ENCODE measurements at regions not wholly inside any gene's neighbourhood (a gene's known extent, or its start where the extent isn't known, plus 50 kb on each side); places are given as distances from the start of the nearest gene placed in this dataset.

GRCh38 chrX:128436397-128437103 is 384.3 kb upstream of the ACTRT1 start:
- Histone ChIP-seq H2BK120ac (ENCODE audit: insufficient read depth, low read length, poor library complexity) (no peak overlapping the region), H2AK5ac (ENCODE audit: low read length) (no peak overlapping the region), H3K9ac (ENCODE audit: low read length) (no peak overlapping the region), H3K36me3 (ENCODE audit: control insufficient read depth in 1 of 2, insufficient read depth in 2 of 2, low read length in 2 of 2) (no peaks in the 10 kb centered on the region), H3K9me3 (ENCODE audit: insufficient read depth, low read depth, low read length) (no peaks in the 10 kb centered on the region), H2BK5ac (ENCODE audit: low read depth, low read length, poor library complexity) (no peak overlapping the region), H2BK12ac (ENCODE audit: low read length) (no peak overlapping the region), H3K4me2 (ENCODE audit: low read length) (no peak overlapping the region), H3K27ac (ENCODE audit: low read depth, low read length) (no peak overlapping the region), H3K79me1 (ENCODE audit: low read length) (no peaks in the 10 kb centered on the region), H3K18ac (ENCODE audit: low read length) (no peak overlapping the region), H2AFZ (ENCODE audit: insufficient read depth, low read length, poor library complexity) (no peak overlapping the region), H3K14ac (ENCODE audit: low read length) (no peak overlapping the region), H3K23ac (ENCODE audit: low read length) (no peak overlapping the region), H3K4me1 (ENCODE audit: control insufficient read depth in 1 of 2, insufficient read depth in 2 of 2, low read length in 2 of 2) (no peaks in the 10 kb centered on the region), H3K27me3 (ENCODE audit: insufficient read depth, low read length) (no peaks in the 10 kb centered on the region), H3K4ac (ENCODE audit: low read depth, low read length) (no peak overlapping the region), H4K8ac (ENCODE audit: low read depth, low read length) (no peak overlapping the region), H4K12ac (ENCODE audit: low read depth, low read length) (no peak overlapping the region), H4K91ac (ENCODE audit: low read depth, low read length) (no peak overlapping the region), H3K4me3 (ENCODE audit: low read depth, low read length) (no peak overlapping the region), H3K79me2 (ENCODE audit: control insufficient read depth, insufficient read depth, low read length, poor library complexity) (no peaks in the 10 kb centered on the region)
- no peak for DNase-seq
- no CpG with 5 or more reads among the region's 4 CpGs for WGBS (ENCODE audit: extremely low coverage, insufficient coverage, insufficient read length)

- Histone ChIP-seq H2BK120ac (ENCODE audit: insufficient read depth, low read length, poor library complexity) (no peak overlapping the region), H4K8ac (ENCODE audit: low read depth, low read length) (no peak overlapping the region), H3K79me1 (ENCODE audit: low read length) (no peaks in the 10 kb centered on the region), H4K12ac (ENCODE audit: low read depth, low read length) (no peak overlapping the region), H2BK5ac (ENCODE audit: low read depth, low read length, poor library complexity) (no peak overlapping the region), H3K4me2 (ENCODE audit: low read length) (no peak overlapping the region), H3K9ac (ENCODE audit: low read length) (no peak overlapping the region), H3K18ac (ENCODE audit: low read length) (no peak overlapping the region), H3K27me3 (ENCODE audit: insufficient read depth, low read length) (no peaks in the 10 kb centered on the region), H3K4me1 (ENCODE audit: control insufficient read depth in 1 of 2, insufficient read depth in 2 of 2, low read length in 2 of 2) (no peaks in the 10 kb centered on the region), H3K14ac (ENCODE audit: low read length) (no peak overlapping the region), H3K27ac (ENCODE audit: low read depth, low read length) (no peak overlapping the region), H3K36me3 (ENCODE audit: control insufficient read depth in 1 of 2, insufficient read depth in 2 of 2, low read length in 2 of 2) (no peaks in the 10 kb centered on the region), H3K79me2 (ENCODE audit: control insufficient read depth, insufficient read depth, low read length, poor library complexity) (no peaks in the 10 kb centered on the region), H3K9me3 (ENCODE audit: insufficient read depth, low read depth, low read length) (no peaks in the 10 kb centered on the region), H2AK5ac (ENCODE audit: low read length) (no peak overlapping the region), H4K91ac (ENCODE audit: low read depth, low read length) (no peak overlapping the region), H3K4me3 (ENCODE audit: low read depth, low read length) (no peak overlapping the region), H2BK12ac (ENCODE audit: low read length) (no peak overlapping the region), H3K4ac (ENCODE audit: low read depth, low read length) (no peak overlapping the region), H2AFZ (ENCODE audit: insufficient read depth, low read length, poor library complexity) (no peak overlapping the region), H3K23ac (ENCODE audit: low read length) (no peak overlapping the region)
- no peak for DNase-seq
These were observed 373.3 kb upstream of the ACTRT1 start for GRCh38 chrX:128425546-128425945.

- Histone ChIP-seq H3K23ac (ENCODE audit: low read length) (no peak overlapping the region), H3K18ac (ENCODE audit: low read length) (no peak overlapping the region)
- no CpG with 5 or more reads among the region's 3 CpGs for WGBS (ENCODE audit: extremely low coverage, insufficient coverage, insufficient read length)
These were observed 356.6 kb upstream of the ACTRT1 start for GRCh38 chrX:128408842-128409241.

GRCh38 chrX:128396601-128397000 is 344.4 kb upstream of the ACTRT1 start:
- H3K27me3 ChIP-seq (ENCODE audit: insufficient read depth, low read length), result no peaks in the 10 kb centered on the region
- no peak overlapping the region for H2BK12ac ChIP-seq (ENCODE audit: low read length)
- no peak overlapping the region for H3K14ac ChIP-seq (ENCODE audit: low read length)
- no peak overlapping the region for H2AFZ ChIP-seq (ENCODE audit: insufficient read depth, low read length, poor library complexity)
- no peak overlapping the region for H2BK120ac ChIP-seq (ENCODE audit: insufficient read depth, low read length, poor library complexity)
- H3K4me1 ChIP-seq (ENCODE audit: control insufficient read depth in 1 of 2, insufficient read depth in 2 of 2, low read length in 2 of 2), result no peaks in the 10 kb centered on the region
- no peak for DNase-seq
- H4K12ac ChIP-seq (ENCODE audit: low read depth, low read length), result no peak overlapping the region
- H4K91ac ChIP-seq (ENCODE audit: low read depth, low read length), result no peak overlapping the region
- H3K18ac ChIP-seq (ENCODE audit: low read length), result no peak overlapping the region
- WGBS (ENCODE audit: extremely low coverage, insufficient coverage, insufficient read length), result no CpG with 5 or more reads among the region's 3 CpGs
- no peak overlapping the region for H3K27ac ChIP-seq (ENCODE audit: low read depth, low read length)
- H3K9ac ChIP-seq (ENCODE audit: low read length), result no peak overlapping the region
- H2BK5ac ChIP-seq (ENCODE audit: low read depth, low read length, poor library complexity), result no peak overlapping the region
- H3K4me2 ChIP-seq (ENCODE audit: low read length), result no peak overlapping the region
- H3K4ac ChIP-seq (ENCODE audit: low read depth, low read length), result no peak overlapping the region
- no peaks in the 10 kb centered on the region for H3K9me3 ChIP-seq (ENCODE audit: insufficient read depth, low read depth, low read length)
- H3K79me2 ChIP-seq (ENCODE audit: control insufficient read depth, insufficient read depth, low read length, poor library complexity), result no peaks in the 10 kb centered on the region
- H3K79me1 ChIP-seq (ENCODE audit: low read length), result no peaks in the 10 kb centered on the region
- H3K23ac ChIP-seq (ENCODE audit: low read length), result no peak overlapping the region
- H2AK5ac ChIP-seq (ENCODE audit: low read length), result no peak overlapping the region
- H3K36me3 ChIP-seq (ENCODE audit: control insufficient read depth in 1 of 2, insufficient read depth in 2 of 2, low read length in 2 of 2), result no peaks in the 10 kb centered on the region
- H3K4me3 ChIP-seq (ENCODE audit: low read depth, low read length), result no peak overlapping the region
- H4K8ac ChIP-seq (ENCODE audit: low read depth, low read length), result no peak overlapping the region

More at GRCh38 chrX:128408842-128409241, 356.6 kb upstream of the ACTRT1 start:
- no peaks in the 10 kb centered on the region for H3K9me3 ChIP-seq (ENCODE audit: insufficient read depth, low read depth, low read length)
- H3K79me1 ChIP-seq (ENCODE audit: low read length), result no peaks in the 10 kb centered on the region
- H2AFZ ChIP-seq (ENCODE audit: insufficient read depth, low read length, poor library complexity), result no peak overlapping the region
- H3K79me2 ChIP-seq (ENCODE audit: control insufficient read depth, insufficient read depth, low read length, poor library complexity), result no peaks in the 10 kb centered on the region
- no peak overlapping the region for H3K4me2 ChIP-seq (ENCODE audit: low read length)
- H4K8ac ChIP-seq (ENCODE audit: low read depth, low read length), result no peak overlapping the region
- no peak overlapping the region for H2BK12ac ChIP-seq (ENCODE audit: low read length)
- H2BK120ac ChIP-seq (ENCODE audit: insufficient read depth, low read length, poor library complexity), result no peak overlapping the region
- no peaks in the 10 kb centered on the region for H3K27me3 ChIP-seq (ENCODE audit: insufficient read depth, low read length)
- H3K9ac ChIP-seq (ENCODE audit: low read length), result no peak overlapping the region
- no peaks in the 10 kb centered on the region for H3K36me3 ChIP-seq (ENCODE audit: control insufficient read depth in 1 of 2, insufficient read depth in 2 of 2, low read length in 2 of 2)
- no peak overlapping the region for H4K91ac ChIP-seq (ENCODE audit: low read depth, low read length)
- H3K27ac ChIP-seq (ENCODE audit: low read depth, low read length), result no peak overlapping the region
- no peak overlapping the region for H4K12ac ChIP-seq (ENCODE audit: low read depth, low read length)
- no peak overlapping the region for H3K4ac ChIP-seq (ENCODE audit: low read depth, low read length)
- DNase-seq, result no peak
- H2AK5ac ChIP-seq (ENCODE audit: low read length), result no peak overlapping the region
- H3K4me1 ChIP-seq (ENCODE audit: control insufficient read depth in 1 of 2, insufficient read depth in 2 of 2, low read length in 2 of 2), result no peaks in the 10 kb centered on the region
- no peak overlapping the region for H2BK5ac ChIP-seq (ENCODE audit: low read depth, low read length, poor library complexity)
- no peak overlapping the region for H3K14ac ChIP-seq (ENCODE audit: low read length)
- H3K4me3 ChIP-seq (ENCODE audit: low read depth, low read length), result no peak overlapping the region
